Rectal smooth muscle tissue (tissue), 1 donor: ENCODE measurements at regions not wholly inside any gene's neighbourhood (a gene's known extent, or its start where the extent isn't known, plus 50 kb on each side); places are given as distances from the start of the nearest gene placed in this dataset.

ENCODE experiments used
- H3K27ac ChIP-seq: one replicate; pipeline ENCODE4 v1.7.0; 2013; ENCODE audit warnings: low read depth, low read length, inconsistent platforms
- H3K27me3 ChIP-seq: one replicate; pipeline ENCODE4 v1.7.0; 2013; ENCODE audit warnings: low read length; ENCODE audit not compliant: control insufficient read depth, insufficient read depth
- H3K36me3 ChIP-seq: one replicate; pipeline ENCODE4 v1.7.0; 2013; ENCODE audit warnings: low read length; ENCODE audit not compliant: control insufficient read depth, insufficient read depth
- H3K4me1 ChIP-seq: one replicate; pipeline ENCODE4 v1.7.0; 2013; ENCODE audit warnings: low read length; ENCODE audit not compliant: control insufficient read depth, insufficient read depth
- H3K4me3 ChIP-seq: one replicate; pipeline ENCODE4 v1.7.0; 2013; ENCODE audit warnings: low read length
- H3K9ac ChIP-seq: one replicate; pipeline ENCODE4 v1.7.0; 2013; ENCODE audit warnings: low read length

GRCh38 chr11:104361975-104362374 is 198.0 kb upstream of the PDGFD start:
- no peaks in the 10 kb centered on the region for H3K27me3 ChIP-seq
- H3K36me3 ChIP-seq, result no peaks in the 10 kb centered on the region
- no peaks in the 10 kb centered on the region for H3K4me1 ChIP-seq
- no peak overlapping the region for H3K27ac ChIP-seq
- no peak overlapping the region for H3K9ac ChIP-seq
- H3K4me3 ChIP-seq, result no peak overlapping the region

- H3K36me3 ChIP-seq, result no peaks in the 10 kb centered on the region
- no peak overlapping the region for H3K27ac ChIP-seq
- no peaks in the 10 kb centered on the region for H3K27me3 ChIP-seq
- no peaks in the 10 kb centered on the region for H3K4me1 ChIP-seq
- H3K9ac ChIP-seq, result no peak overlapping the region
- H3K4me3 ChIP-seq, result no peak overlapping the region
Measured at GRCh38 chr11:104352036-104352435, 188.1 kb upstream of the PDGFD start.

GRCh38 chr11:104343578-104343977 is 179.6 kb upstream of the PDGFD start:
- Histone ChIP-seq H3K27ac (no peak overlapping the region), H3K27me3 (no peaks in the 10 kb centered on the region), H3K36me3 (no peaks in the 10 kb centered on the region), H3K9ac (no peak overlapping the region), H3K4me1 (no peaks in the 10 kb centered on the region), H3K4me3 (no peak overlapping the region)

- H3K9ac ChIP-seq, result no peak overlapping the region
- H3K4me3 ChIP-seq, result no peak overlapping the region
- H3K27ac ChIP-seq, result no peak overlapping the region
- H3K27me3 ChIP-seq, result no peaks in the 10 kb centered on the region
- no peaks in the 10 kb centered on the region for H3K36me3 ChIP-seq
- H3K4me1 ChIP-seq, result no peaks in the 10 kb centered on the region
Measured at GRCh38 chr11:104340590-104340989, 176.6 kb upstream of the PDGFD start.

GRCh38 chr11:104339380-104339831 is 175.5 kb upstream of the PDGFD start:
- Histone ChIP-seq H3K4me1 (no peaks in the 10 kb centered on the region), H3K9ac (no peak overlapping the region), H3K4me3 (no peak overlapping the region), H3K36me3 (no peaks in the 10 kb centered on the region), H3K27me3 (no peaks in the 10 kb centered on the region), H3K27ac (no peak overlapping the region)

- no peak overlapping the region for H3K4me3 ChIP-seq
- H3K9ac ChIP-seq, result no peak overlapping the region
- H3K36me3 ChIP-seq, result no peaks in the 10 kb centered on the region
- no peaks in the 10 kb centered on the region for H3K27me3 ChIP-seq
- H3K4me1 ChIP-seq, result no peaks in the 10 kb centered on the region
- H3K27ac ChIP-seq, result no peak overlapping the region
Measured at GRCh38 chr11:104338186-104338585, 174.2 kb upstream of the PDGFD start.

- Histone ChIP-seq H3K9ac (no peak overlapping the region), H3K27me3 (no peaks in the 10 kb centered on the region), H3K36me3 (no peaks in the 10 kb centered on the region), H3K27ac (no peak overlapping the region), H3K4me3 (no peak overlapping the region), H3K4me1 (no peaks in the 10 kb centered on the region)
Measured at GRCh38 chr11:104337273-104337672, 173.3 kb upstream of the PDGFD start.

- Histone ChIP-seq H3K9ac (no peak overlapping the region), H3K36me3 (no peaks in the 10 kb centered on the region), H3K27me3 (no peaks in the 10 kb centered on the region), H3K4me3 (no peak overlapping the region), H3K27ac (no peak overlapping the region), H3K4me1 (no peaks in the 10 kb centered on the region)
Measured at GRCh38 chr11:104333977-104334376, 170.0 kb upstream of the PDGFD start.

- Histone ChIP-seq H3K27ac (no peak overlapping the region), H3K27me3 (no peaks in the 10 kb centered on the region), H3K9ac (no peak overlapping the region), H3K36me3 (no peaks in the 10 kb centered on the region), H3K4me3 (no peak overlapping the region), H3K4me1 (no peaks in the 10 kb centered on the region)
Measured at GRCh38 chr11:104332110-104332509, 168.2 kb upstream of the PDGFD start.

GRCh38 chr11:104329078-104329665 is 165.2 kb upstream of the PDGFD start:
- no peak overlapping the region for H3K4me3 ChIP-seq
- H3K27ac ChIP-seq, result no peak overlapping the region
- H3K4me1 ChIP-seq, result no peaks in the 10 kb centered on the region
- no peaks in the 10 kb centered on the region for H3K36me3 ChIP-seq
- H3K27me3 ChIP-seq, result no peaks in the 10 kb centered on the region
- no peak overlapping the region for H3K9ac ChIP-seq

- Histone ChIP-seq H3K27me3 (no peaks in the 10 kb centered on the region), H3K9ac (no peak overlapping the region), H3K4me1 (no peaks in the 10 kb centered on the region), H3K27ac (no peak overlapping the region), H3K36me3 (no peaks in the 10 kb centered on the region), H3K4me3 (no peak overlapping the region)
Measured at GRCh38 chr11:104328512-104328907, 164.6 kb upstream of the PDGFD start.

- Histone ChIP-seq H3K36me3 (no peaks in the 10 kb centered on the region), H3K4me1 (no peaks in the 10 kb centered on the region), H3K4me3 (no peak overlapping the region), H3K9ac (no peak overlapping the region), H3K27ac (no peak overlapping the region), H3K27me3 (no peaks in the 10 kb centered on the region)
Measured at GRCh38 chr11:104327861-104328511, 164.0 kb upstream of the PDGFD start.

GRCh38 chr11:104325093-104325492 is 161.1 kb upstream of the PDGFD start:
- no peak overlapping the region for H3K4me3 ChIP-seq
- H3K27ac ChIP-seq, result no peak overlapping the region
- H3K4me1 ChIP-seq, result no peaks in the 10 kb centered on the region
- no peaks in the 10 kb centered on the region for H3K36me3 ChIP-seq
- no peaks in the 10 kb centered on the region for H3K27me3 ChIP-seq
- H3K9ac ChIP-seq, result no peak overlapping the region
